HFF-Myc (cell line): ENCODE measurements at regions not wholly inside any gene's neighbourhood (a gene's known extent, or its start where the extent isn't known, plus 50 kb on each side); places are given as distances from the start of the nearest gene placed in this dataset.
"Not testable (repeated sequence)": the region's sequence is repeated elsewhere in the genome, so short reads cannot be mapped to it uniquely, and the experiment has no call there.

Source experiments
- DNase-seq: peaks from one replicate; pipeline ENCODE4 v3.0.0-alpha.2; 2011; ENCODE audit warnings: low read depth; ENCODE audit errors: extremely low read depth
- H3K4me3 ChIP-seq: replicated peaks from 2 replicates; pipeline ENCODE4 v1.5.1; 2011; ENCODE audit warnings: low read depth, mild to moderate bottlenecking, control low read depth, low read length
- TF ChIP-seq, protein P1 (sequence below): IDR thresholded peaks from 2 replicates; pipeline ENCODE4 v1.5.1; 2012; ENCODE audit warnings: mild to moderate bottlenecking, low read depth, low read length, control low read depth; ENCODE audit errors: missing control alignments

DNA sequence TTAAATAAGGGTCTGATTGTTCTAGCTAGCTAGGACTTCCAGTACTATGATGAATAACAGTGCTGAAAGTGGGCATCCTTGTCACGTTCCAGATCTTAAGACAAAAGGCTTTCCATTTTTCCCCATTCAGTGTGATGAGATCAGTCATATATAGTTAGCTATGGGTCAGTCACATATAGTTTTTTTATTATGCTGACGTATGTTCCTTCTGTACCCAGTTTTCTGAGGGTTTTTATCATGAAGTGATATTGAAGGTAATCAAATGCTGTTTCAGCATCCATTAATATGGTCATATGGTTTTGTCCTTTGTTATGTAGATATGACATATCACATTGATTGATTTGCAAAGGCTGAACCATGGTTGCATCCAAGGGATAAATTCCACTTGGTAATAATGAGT, 800.1 kb upstream of the FBXO33 start:
- DNase-seq: no peak
- TF ChIP-seq, protein P1, sequence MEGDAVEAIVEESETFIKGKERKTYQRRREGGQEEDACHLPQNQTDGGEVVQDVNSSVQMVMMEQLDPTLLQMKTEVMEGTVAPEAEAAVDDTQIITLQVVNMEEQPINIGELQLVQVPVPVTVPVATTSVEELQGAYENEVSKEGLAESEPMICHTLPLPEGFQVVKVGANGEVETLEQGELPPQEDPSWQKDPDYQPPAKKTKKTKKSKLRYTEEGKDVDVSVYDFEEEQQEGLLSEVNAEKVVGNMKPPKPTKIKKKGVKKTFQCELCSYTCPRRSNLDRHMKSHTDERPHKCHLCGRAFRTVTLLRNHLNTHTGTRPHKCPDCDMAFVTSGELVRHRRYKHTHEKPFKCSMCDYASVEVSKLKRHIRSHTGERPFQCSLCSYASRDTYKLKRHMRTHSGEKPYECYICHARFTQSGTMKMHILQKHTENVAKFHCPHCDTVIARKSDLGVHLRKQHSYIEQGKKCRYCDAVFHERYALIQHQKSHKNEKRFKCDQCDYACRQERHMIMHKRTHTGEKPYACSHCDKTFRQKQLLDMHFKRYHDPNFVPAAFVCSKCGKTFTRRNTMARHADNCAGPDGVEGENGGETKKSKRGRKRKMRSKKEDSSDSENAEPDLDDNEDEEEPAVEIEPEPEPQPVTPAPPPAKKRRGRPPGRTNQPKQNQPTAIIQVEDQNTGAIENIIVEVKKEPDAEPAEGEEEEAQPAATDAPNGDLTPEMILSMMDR: no peak

DNA sequence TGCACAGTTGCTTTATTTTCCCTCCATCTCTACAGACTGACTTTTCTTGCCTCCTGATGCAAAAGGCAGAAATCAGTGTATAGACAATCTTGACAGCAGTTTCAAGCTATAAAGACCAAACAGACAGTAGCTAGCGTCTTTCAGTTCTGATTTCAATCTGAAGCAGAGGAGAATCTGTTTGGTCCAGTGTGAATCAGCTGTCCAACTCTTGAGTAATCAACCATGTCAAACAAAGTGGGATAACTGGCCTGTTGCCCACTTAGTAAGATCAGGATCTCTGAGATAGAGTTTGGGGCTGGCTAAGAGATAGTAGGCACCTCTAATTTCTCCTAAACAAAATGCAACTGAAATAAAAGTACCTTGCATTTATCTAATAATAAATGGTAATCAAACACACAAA, 797.4 kb upstream of the FBXO33 start:
- TF ChIP-seq, protein P1: no peak
- no peak overlapping the region for H3K4me3 ChIP-seq
- DNase-seq: no peak

More for the DNA sequence above, 800.1 kb upstream of the FBXO33 start:
- H3K4me3 ChIP-seq: no peak overlapping the region

GRCh38 chr14:40222996-40223395, 790.8 kb upstream of the FBXO33 start:
- no peak for DNase-seq
- TF ChIP-seq, protein P1: no peak
- no peak overlapping the region for H3K4me3 ChIP-seq

GRCh38 chr14:40221428-40221827, 789.2 kb upstream of the FBXO33 start:
- H3K4me3 ChIP-seq: no peak overlapping the region
- DNase-seq: no peak
- TF ChIP-seq, protein P1: no peak

GRCh38 chr14:40219032-40219431, 786.8 kb upstream of the FBXO33 start:
- H3K4me3 ChIP-seq: no peak overlapping the region
- TF ChIP-seq, protein P1: no peak
- DNase-seq: no peak

DNA sequence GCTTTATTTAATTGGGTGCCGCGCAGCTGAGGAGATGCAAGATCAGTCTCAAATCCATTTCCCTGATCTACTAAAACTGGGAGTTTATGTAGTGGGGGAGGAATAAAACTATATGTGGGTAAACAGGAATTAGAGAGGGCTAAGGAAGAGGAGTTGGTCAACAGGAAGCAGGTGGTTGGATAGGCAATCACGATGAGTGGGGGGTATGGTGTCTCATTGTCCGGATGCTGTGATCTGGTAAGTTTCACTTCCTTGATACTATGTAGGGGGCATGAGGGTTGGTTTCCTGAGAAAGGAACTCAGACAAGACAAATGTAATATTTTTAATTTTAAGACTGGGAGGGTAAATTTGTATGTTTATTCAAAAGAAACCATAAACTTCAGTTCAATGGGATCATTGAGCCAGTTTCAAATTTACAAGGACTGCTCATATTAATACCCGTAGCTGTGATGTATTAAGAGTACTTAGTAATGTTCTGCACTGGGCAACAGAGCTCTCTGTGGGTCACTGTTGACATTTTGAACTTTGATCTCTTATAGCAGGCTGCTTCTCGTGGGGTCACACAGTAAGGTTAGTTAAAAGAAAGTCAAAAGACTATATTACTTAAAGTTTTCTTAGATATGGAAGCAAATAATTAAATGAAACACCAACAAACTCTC, 786.2 kb upstream of the FBXO33 start:
- H3K4me3 ChIP-seq: no peak overlapping the region
- no peak for DNase-seq
- TF ChIP-seq, protein P1: no peak

DNA sequence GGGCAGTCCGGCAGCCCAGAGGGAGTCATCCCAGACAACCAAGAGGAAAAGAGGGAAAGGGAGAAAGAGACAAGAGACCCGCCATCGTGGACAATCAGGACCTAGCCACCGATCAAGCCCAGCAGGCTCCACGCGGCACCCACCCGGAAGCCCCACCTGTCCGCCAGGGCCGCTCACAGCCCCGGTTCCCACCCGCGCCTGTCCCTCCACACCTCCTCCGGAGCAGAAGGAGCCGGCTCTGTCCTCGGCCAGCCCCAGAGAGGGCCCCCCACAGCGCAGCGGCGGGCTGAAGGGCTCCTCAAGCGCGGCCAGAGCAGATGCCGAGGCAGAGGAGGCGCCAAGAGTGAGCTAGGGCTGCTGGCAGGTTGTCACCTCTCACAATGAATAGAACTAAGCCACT, 784.7 kb upstream of the FBXO33 start:
- H3K4me3 ChIP-seq: no peak overlapping the region
- TF ChIP-seq, protein P1: no peak
- no peak for DNase-seq

- not testable (repeated sequence) for H3K4me3 ChIP-seq, DNase-seq
Measured at GRCh38 chr14:40216408-40216807, 784.2 kb upstream of the FBXO33 start.
